IPS-15b (cell line): ENCODE measurements at regions not wholly inside any gene's neighbourhood (a gene's known extent, or its start where the extent isn't known, plus 50 kb on each side); places are given as distances from the start of the nearest gene placed in this dataset.
"Not testable (repeated sequence)": the region's sequence is repeated elsewhere in the genome, so short reads cannot be mapped to it uniquely, and the experiment has no call there.

Source experiments
- H3K27me3 ChIP-seq: one replicate; pipeline ENCODE4 v1.6.1; 2013; ENCODE audit warnings: low read length; ENCODE audit not compliant: control insufficient read depth, insufficient read depth
- H3K36me3 ChIP-seq: one replicate; pipeline ENCODE4 v1.6.1; 2013; ENCODE audit warnings: low read length; ENCODE audit not compliant: control insufficient read depth, insufficient read depth
- H3K4me1 ChIP-seq: one replicate; pipeline ENCODE4 v1.6.1; 2013; ENCODE audit warnings: mild to moderate bottlenecking, low read length; ENCODE audit not compliant: control insufficient read depth, insufficient read depth
- H3K4me3 ChIP-seq: one replicate; pipeline ENCODE4 v1.5.1; 2013; ENCODE audit warnings: low read depth, low read length
- H3K9ac ChIP-seq: one replicate; pipeline ENCODE4 v1.6.1; 2013; ENCODE audit warnings: low read depth, mild to moderate bottlenecking, low read length
- H3K9me3 ChIP-seq: one replicate; pipeline ENCODE4 v1.6.1; 2013; ENCODE audit warnings: mild to moderate bottlenecking, low read length; ENCODE audit not compliant: control insufficient read depth, insufficient read depth

GRCh38 chr11:37263467-37263866, 665.4 kb upstream of the RAG2 start:
- H3K27me3 ChIP-seq, H3K4me1 ChIP-seq, H3K9ac ChIP-seq, H3K9me3 ChIP-seq, H3K4me3 ChIP-seq, H3K36me3 ChIP-seq: not testable (repeated sequence)

- H3K27me3 ChIP-seq = no peaks in the 10 kb centered on the region
- H3K4me1 ChIP-seq = peaks cover 3% of the 10 kb centered on the region
- no peak overlapping the region for H3K4me3 ChIP-seq
- H3K36me3 ChIP-seq = no peaks in the 10 kb centered on the region
- no peaks in the 10 kb centered on the region for H3K9me3 ChIP-seq
- no peak overlapping the region for H3K9ac ChIP-seq
Measured at GRCh38 chr11:37259734-37260133, 661.7 kb upstream of the RAG2 start.

- Histone ChIP-seq H3K4me1 (no peaks in the 10 kb centered on the region), H3K9me3 (no peaks in the 10 kb centered on the region), H3K9ac (no peak overlapping the region), H3K4me3 (no peak overlapping the region), H3K36me3 (no peaks in the 10 kb centered on the region), H3K27me3 (no peaks in the 10 kb centered on the region)
Measured at GRCh38 chr11:37248145-37248544, 650.1 kb upstream of the RAG2 start.

GRCh38 chr11:37246092-37246491, 648.1 kb upstream of the RAG2 start:
- H3K9me3 ChIP-seq, H3K4me1 ChIP-seq, H3K36me3 ChIP-seq, H3K27me3 ChIP-seq, H3K9ac ChIP-seq: not testable (repeated sequence)
- H3K4me3 ChIP-seq = peak overlapping the region; percentile 18

GRCh38 chr11:37230865-37231264, 632.8 kb upstream of the RAG2 start:
- no peak overlapping the region for H3K4me3 ChIP-seq
- no peaks in the 10 kb centered on the region for H3K9me3 ChIP-seq
- H3K4me1 ChIP-seq = no peaks in the 10 kb centered on the region
- H3K9ac ChIP-seq = no peak overlapping the region
- no peaks in the 10 kb centered on the region for H3K36me3 ChIP-seq
- no peaks in the 10 kb centered on the region for H3K27me3 ChIP-seq

GRCh38 chr11:37223962-37224361, 625.9 kb upstream of the RAG2 start:
- no peaks in the 10 kb centered on the region for H3K4me1 ChIP-seq
- no peak overlapping the region for H3K4me3 ChIP-seq
- no peaks in the 10 kb centered on the region for H3K9me3 ChIP-seq
- no peaks in the 10 kb centered on the region for H3K27me3 ChIP-seq
- no peak overlapping the region for H3K9ac ChIP-seq
- peaks cover 5% of the 10 kb centered on the region for H3K36me3 ChIP-seq

GRCh38 chr11:37203006-37203405, 605.0 kb upstream of the RAG2 start:
- H3K9me3 ChIP-seq = no peaks in the 10 kb centered on the region
- no peaks in the 10 kb centered on the region for H3K27me3 ChIP-seq
- H3K36me3 ChIP-seq = no peaks in the 10 kb centered on the region
- no peak overlapping the region for H3K4me3 ChIP-seq
- H3K9ac ChIP-seq = no peak overlapping the region
- H3K4me1 ChIP-seq = peaks cover 13% of the 10 kb centered on the region

- peaks cover 5% of the 10 kb centered on the region for H3K9me3 ChIP-seq
- H3K9ac ChIP-seq = no peak overlapping the region
- H3K4me1 ChIP-seq = peaks cover 13% of the 10 kb centered on the region
- no peak overlapping the region for H3K4me3 ChIP-seq
- no peaks in the 10 kb centered on the region for H3K27me3 ChIP-seq
- H3K36me3 ChIP-seq = no peaks in the 10 kb centered on the region
Measured at GRCh38 chr11:37199082-37199481, 601.0 kb upstream of the RAG2 start.

- Histone ChIP-seq H3K36me3 (no peaks in the 10 kb centered on the region), H3K9me3 (no peaks in the 10 kb centered on the region), H3K9ac (no peak overlapping the region), H3K4me1 (no peaks in the 10 kb centered on the region), H3K4me3 (no peak overlapping the region), H3K27me3 (no peaks in the 10 kb centered on the region)
Measured at GRCh38 chr11:37184326-37184725, 586.3 kb upstream of the RAG2 start.

- Histone ChIP-seq H3K9ac (no peak overlapping the region), H3K27me3 (no peaks in the 10 kb centered on the region), H3K36me3 (no peaks in the 10 kb centered on the region), H3K4me1 (no peaks in the 10 kb centered on the region), H3K9me3 (no peaks in the 10 kb centered on the region), H3K4me3 (no peak overlapping the region)
Measured at GRCh38 chr11:37182031-37182430, 584.0 kb upstream of the RAG2 start.

GRCh38 chr11:37177721-37178120, 579.7 kb upstream of the RAG2 start:
- no peaks in the 10 kb centered on the region for H3K4me1 ChIP-seq
- H3K9ac ChIP-seq = no peak overlapping the region
- no peaks in the 10 kb centered on the region for H3K27me3 ChIP-seq
- no peaks in the 10 kb centered on the region for H3K9me3 ChIP-seq
- H3K4me3 ChIP-seq = no peak overlapping the region
- no peaks in the 10 kb centered on the region for H3K36me3 ChIP-seq

GRCh38 chr11:37171451-37171850, 573.4 kb upstream of the RAG2 start:
- no peaks in the 10 kb centered on the region for H3K9me3 ChIP-seq

GRCh38 chr11:37170311-37170710, 572.3 kb upstream of the RAG2 start:
- H3K4me3 ChIP-seq = no peak overlapping the region
- H3K27me3 ChIP-seq = no peaks in the 10 kb centered on the region
- H3K4me1 ChIP-seq = no peaks in the 10 kb centered on the region
- H3K9ac ChIP-seq = no peak overlapping the region
- H3K9me3 ChIP-seq = no peaks in the 10 kb centered on the region
- H3K36me3 ChIP-seq = no peaks in the 10 kb centered on the region

More at GRCh38 chr11:37171451-37171850, 573.4 kb upstream of the RAG2 start:
- Histone ChIP-seq H3K4me3 (no peak overlapping the region), H3K4me1 (no peaks in the 10 kb centered on the region), H3K27me3 (no peaks in the 10 kb centered on the region), H3K36me3 (no peaks in the 10 kb centered on the region), H3K9ac (no peak overlapping the region)
